KMS-11 (cell line): ENCODE measurements at regions not wholly inside any gene's neighbourhood (a gene's known extent, or its start where the extent isn't known, plus 50 kb on each side); places are given as distances from the start of the nearest gene placed in this dataset.

Source experiments
- H2AFZ ChIP-seq: fragments of 200-600 bp; sonication (generic); 2 replicates; pipeline ENCODE4 v1.6.1; 2016; ENCODE audit warnings: antibody characterized with exemption, mixed run types, low read depth
- H3K27ac ChIP-seq: fragments of 200-600 bp; sonication (generic); 2 replicates; pipeline ENCODE4 v1.6.1; 2016; ENCODE audit warnings: mild to moderate bottlenecking, mixed run types
- H3K27me3 ChIP-seq: fragments of 200-600 bp; sonication (generic); 2 replicates; pipeline ENCODE4 v1.6.1; 2017; ENCODE audit warnings: mild to moderate bottlenecking, low read depth, mixed run types, moderate library complexity; ENCODE audit not compliant: insufficient read depth
- H3K36me3 ChIP-seq: fragments of 200-600 bp; sonication (generic); 2 replicates; pipeline ENCODE4 v1.6.1; 2017; ENCODE audit warnings: mild to moderate bottlenecking, mixed run types; ENCODE audit not compliant: insufficient read depth
- H3K4me1 ChIP-seq: fragments of 200-600 bp; sonication (generic); 2 replicates; pipeline ENCODE4 v1.6.1; 2016; ENCODE audit warnings: mild to moderate bottlenecking, low read depth, mixed run types; ENCODE audit not compliant: poor library complexity, severe bottlenecking
- H3K4me2 ChIP-seq: fragments of 200-600 bp; sonication (generic); 2 replicates; pipeline ENCODE4 v1.7.0; 2016; ENCODE audit warnings: mild to moderate bottlenecking, mixed run types
- H3K4me3 ChIP-seq: fragments of 200-600 bp; sonication (generic); IDR thresholded peaks from 2 replicates; pipeline ENCODE4 v1.6.1; 2017; ENCODE audit warnings: low read depth, low read length, mixed read lengths; ENCODE audit not compliant: insufficient read depth
- H3K79me2 ChIP-seq: fragments of 200-600 bp; sonication (generic); 2 replicates; pipeline ENCODE4 v1.6.1; 2016; ENCODE audit warnings: low read depth, mixed run types; ENCODE audit not compliant: insufficient read depth
- H3K9ac ChIP-seq: fragments of 200-600 bp; sonication (generic); 2 replicates; pipeline ENCODE4 v1.6.1; 2016; ENCODE audit warnings: mild to moderate bottlenecking, mixed run types
- H4K20me1 ChIP-seq: fragments of 200-600 bp; sonication (generic); 2 replicates; pipeline ENCODE4 v1.6.1; 2016; ENCODE audit warnings: mild to moderate bottlenecking, mixed run types; ENCODE audit not compliant: insufficient read depth
- CTCF ChIP-seq: fragments of 200-600 bp; sonication (generic); conservative IDR thresholded peaks from 2 replicates; pipeline ENCODE4 v1.6.1; 2017; ENCODE audit warnings: low read depth, mild to moderate bottlenecking, antibody characterized with exemption, low read length, moderate library complexity, mixed read lengths

DNA sequence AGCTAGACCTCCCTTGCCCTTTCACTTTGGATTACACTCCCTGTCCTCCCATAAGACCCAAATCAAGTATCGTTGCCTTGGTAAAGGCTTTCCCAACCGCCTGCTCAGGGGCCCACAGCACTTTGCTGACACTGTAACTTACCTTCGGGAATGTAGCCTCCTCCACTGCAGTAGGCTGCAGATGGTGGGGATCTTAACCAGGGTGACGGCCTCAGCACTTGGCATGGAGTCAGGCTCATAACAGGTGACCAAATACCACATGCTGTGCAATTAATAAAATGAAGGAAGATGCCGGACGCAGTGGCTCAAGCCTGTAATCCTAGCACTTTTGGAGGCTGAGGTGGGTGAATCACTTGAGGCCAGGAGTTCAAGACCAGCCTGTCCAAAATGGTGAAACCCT lies 88.7 kb upstream of the IRF2BP2 start:
- H3K36me3 ChIP-seq: no peaks in the 10 kb centered on the region

GRCh38 chr1:234697741-234698140 lies 87.8 kb upstream of the IRF2BP2 start:
- Histone ChIP-seq H3K36me3 (no peaks in the 10 kb centered on the region), H3K9ac (no peak overlapping the region), H3K4me3 (no peak overlapping the region), H3K4me1 (no peaks in the 10 kb centered on the region), H3K4me2 (no peak overlapping the region), H4K20me1 (no peaks in the 10 kb centered on the region), H2AFZ (no peak overlapping the region), H3K27ac (no peak overlapping the region), H3K27me3 (no peaks in the 10 kb centered on the region), H3K79me2 (no peaks in the 10 kb centered on the region)
- no peak for TF ChIP-seq CTCF

More for the DNA sequence above, 88.7 kb upstream of the IRF2BP2 start:
- H3K4me3 ChIP-seq: no peak overlapping the region
- H4K20me1 ChIP-seq: no peaks in the 10 kb centered on the region
- no peaks in the 10 kb centered on the region for H3K4me1 ChIP-seq
- H3K4me2 ChIP-seq: no peak overlapping the region
- H3K27ac ChIP-seq: no peak overlapping the region
- H2AFZ ChIP-seq: no peak overlapping the region
- no peaks in the 10 kb centered on the region for H3K79me2 ChIP-seq
- no peak overlapping the region for H3K9ac ChIP-seq
- no peak for TF ChIP-seq CTCF
- H3K27me3 ChIP-seq: no peaks in the 10 kb centered on the region

DNA sequence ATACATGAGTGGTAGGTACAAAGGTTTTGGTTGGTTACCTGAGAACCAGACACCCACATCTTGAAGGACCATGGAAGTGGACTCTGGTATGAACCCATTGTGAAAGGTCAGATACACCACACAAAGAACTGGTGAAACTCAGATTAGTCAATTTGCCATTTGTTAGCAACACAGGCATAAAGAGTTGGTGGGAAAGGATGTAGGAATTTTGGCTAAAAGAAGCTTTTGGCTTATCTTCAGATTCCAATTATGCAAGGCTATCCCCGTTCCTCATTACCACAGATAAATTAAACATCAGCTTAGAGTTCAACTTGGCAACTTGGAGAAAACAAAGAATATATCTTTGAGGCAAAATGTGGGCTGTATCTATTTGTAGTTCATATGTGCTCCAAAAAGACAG lies 87.0 kb upstream of the IRF2BP2 start:
- H3K36me3 ChIP-seq: no peaks in the 10 kb centered on the region
- no peak overlapping the region for H3K4me3 ChIP-seq
- H3K79me2 ChIP-seq: no peaks in the 10 kb centered on the region
- no peak overlapping the region for H2AFZ ChIP-seq
- H4K20me1 ChIP-seq: no peaks in the 10 kb centered on the region
- H3K9ac ChIP-seq: no peak overlapping the region
- no peak overlapping the region for H3K27ac ChIP-seq
- H3K27me3 ChIP-seq: no peaks in the 10 kb centered on the region
- H3K4me1 ChIP-seq: no peaks in the 10 kb centered on the region
- TF ChIP-seq CTCF: no peak
- no peak overlapping the region for H3K4me2 ChIP-seq

DNA sequence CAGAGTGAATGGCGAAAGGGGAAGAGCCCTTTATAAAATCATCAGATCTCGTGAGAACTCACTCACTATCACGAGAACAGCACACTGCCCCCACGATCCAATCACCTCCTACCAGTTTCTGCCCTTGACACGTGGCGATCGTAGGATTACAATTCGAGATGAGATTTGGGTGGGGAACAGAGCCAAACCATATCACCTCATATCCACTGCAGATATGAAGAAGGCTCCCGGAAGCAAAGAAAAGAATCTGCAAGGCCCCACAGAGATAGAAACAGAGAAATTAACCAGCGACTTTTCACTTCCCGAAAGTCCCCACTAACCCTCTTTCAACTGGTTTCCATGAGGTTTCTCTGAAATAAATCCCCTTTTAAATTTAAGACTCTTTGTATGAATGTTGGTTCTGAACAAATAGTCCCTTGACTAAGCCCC lies 86.2 kb upstream of the IRF2BP2 start:
- Histone ChIP-seq H3K4me2 (no peak overlapping the region), H3K27ac (no peak overlapping the region), H3K9ac (no peak overlapping the region), H3K27me3 (no peaks in the 10 kb centered on the region), H3K4me1 (no peaks in the 10 kb centered on the region), H2AFZ (no peak overlapping the region), H4K20me1 (no peaks in the 10 kb centered on the region), H3K36me3 (no peaks in the 10 kb centered on the region), H3K79me2 (no peaks in the 10 kb centered on the region), H3K4me3 (no peak overlapping the region)
- TF ChIP-seq CTCF: no peak
